ENCODE measurements at regions not wholly inside any gene's neighbourhood (a gene's known extent, or its start where the extent isn't known, plus 50 kb on each side); places are given as distances from the start of the nearest gene placed in this dataset.

- Histone ChIP-seq H3K27me3 (ENCODE audit: control insufficient read depth in 3 of 3, insufficient read depth in 3 of 3, low read length in 3 of 3) (peaks cover 32 to 54% (median 41%) of the 10 kb centered on the region in 3 donors), H3K27ac (ENCODE audit: low read depth, low read length) (no peak overlapping the region), H3K4me1 (ENCODE audit: control insufficient read depth in 3 of 3, insufficient read depth in 3 of 3, low read length in 3 of 3) (peaks cover 3 to 19% (median 12%) of the 10 kb centered on the region in 3 donors), H3K4me3 (ENCODE audit: low read length in 3 of 3) (no peak overlapping the region), H3K9me3 (ENCODE audit: control insufficient read depth in 3 of 3, low read length in 3 of 3) (no peaks in the 10 kb centered on the region), H3K9ac (ENCODE audit: low read depth in 1 of 3, low read length in 3 of 3) (no peak overlapping the region), H3K36me3 (ENCODE audit: control insufficient read depth in 3 of 3, insufficient read depth in 3 of 3, low read length in 3 of 3) (no peaks in the 10 kb centered on the region)
These were observed 58.9 kb upstream of the LBX1 start for GRCh38 chr10:101287997-101288635.

- H3K36me3 ChIP-seq (ENCODE audit: control insufficient read depth in 3 of 3, insufficient read depth in 3 of 3, low read length in 3 of 3): no peaks in the 10 kb centered on the region
- peaks cover 3 to 21% (median 12%) of the 10 kb centered on the region in 3 donors for H3K4me1 ChIP-seq (ENCODE audit: control insufficient read depth in 3 of 3, insufficient read depth in 3 of 3, low read length in 3 of 3)
- no peaks in the 10 kb centered on the region for H3K9me3 ChIP-seq (ENCODE audit: control insufficient read depth in 3 of 3, low read length in 3 of 3)
- H3K27ac ChIP-seq (ENCODE audit: low read depth, low read length): peak overlapping the region; percentile 36
- peaks cover 21 to 48% (median 30%) of the 10 kb centered on the region in 3 donors for H3K27me3 ChIP-seq (ENCODE audit: control insufficient read depth in 3 of 3, insufficient read depth in 3 of 3, low read length in 3 of 3)
- no peak overlapping the region for H3K4me3 ChIP-seq (ENCODE audit: low read length in 3 of 3)
- no peak overlapping the region for H3K9ac ChIP-seq (ENCODE audit: low read depth in 1 of 3, low read length in 3 of 3)
These were observed 60.3 kb upstream of the LBX1 start for GRCh38 chr10:101289541-101289940.

- Histone ChIP-seq H3K4me3 (ENCODE audit: low read length in 3 of 3) (no peak overlapping the region), H3K9ac (ENCODE audit: low read depth in 1 of 3, low read length in 3 of 3) (no peak overlapping the region), H3K9me3 (ENCODE audit: control insufficient read depth in 3 of 3, low read length in 3 of 3) (no peaks in the 10 kb centered on the region), H3K27me3 (ENCODE audit: control insufficient read depth in 3 of 3, insufficient read depth in 3 of 3, low read length in 3 of 3) (peaks cover 15 to 44% (median 21%) of the 10 kb centered on the region in 3 donors), H3K36me3 (ENCODE audit: control insufficient read depth in 3 of 3, insufficient read depth in 3 of 3, low read length in 3 of 3) (no peaks in the 10 kb centered on the region), H3K27ac (ENCODE audit: low read depth, low read length) (no peak overlapping the region), H3K4me1 (ENCODE audit: control insufficient read depth in 3 of 3, insufficient read depth in 3 of 3, low read length in 3 of 3) (peaks cover 3 to 21% (median 12%) of the 10 kb centered on the region in 3 donors)
These were observed 61.2 kb upstream of the LBX1 start for GRCh38 chr10:101290431-101290830.

- Histone ChIP-seq H3K27ac (ENCODE audit: low read depth, low read length) (peak overlapping the region; percentile 92), H3K9ac (ENCODE audit: low read depth in 1 of 3, low read length in 3 of 3) (peak overlapping the region in 2 of 3 donors; percentile 71 to 85), H3K36me3 (ENCODE audit: control insufficient read depth in 3 of 3, insufficient read depth in 3 of 3, low read length in 3 of 3) (no peaks in the 10 kb centered on the region), H3K9me3 (ENCODE audit: control insufficient read depth in 3 of 3, low read length in 3 of 3) (no peaks in the 10 kb centered on the region), H3K4me1 (ENCODE audit: control insufficient read depth in 3 of 3, insufficient read depth in 3 of 3, low read length in 3 of 3) (peaks cover 3 to 21% (median 12%) of the 10 kb centered on the region in 3 donors), H3K27me3 (ENCODE audit: control insufficient read depth in 3 of 3, insufficient read depth in 3 of 3, low read length in 3 of 3) (peaks cover 15 to 43% (median 19%) of the 10 kb centered on the region in 3 donors), H3K4me3 (ENCODE audit: low read length in 3 of 3) (peak overlapping the region in 2 of 3 donors; percentile 70 to 77)
These were observed 61.6 kb upstream of the LBX1 start for GRCh38 chr10:101290881-101291280.

GRCh38 chr10:101291331-101292193, 62.3 kb upstream of the LBX1 start:
- Histone ChIP-seq H3K4me1 (ENCODE audit: control insufficient read depth in 3 of 3, insufficient read depth in 3 of 3, low read length in 3 of 3) (peaks cover 3 to 21% (median 12%) of the 10 kb centered on the region in 3 donors), H3K36me3 (ENCODE audit: control insufficient read depth in 3 of 3, insufficient read depth in 3 of 3, low read length in 3 of 3) (no peaks in the 10 kb centered on the region), H3K27me3 (ENCODE audit: control insufficient read depth in 3 of 3, insufficient read depth in 3 of 3, low read length in 3 of 3) (peaks cover 14 to 39% (median 15%) of the 10 kb centered on the region in 3 donors), H3K4me3 (ENCODE audit: low read length in 3 of 3) (peak overlapping the region; percentile 59 to 77 (median 70)), H3K27ac (ENCODE audit: low read depth, low read length) (peak overlapping the region; percentile 92), H3K9me3 (ENCODE audit: control insufficient read depth in 3 of 3, low read length in 3 of 3) (no peaks in the 10 kb centered on the region), H3K9ac (ENCODE audit: low read depth in 1 of 3, low read length in 3 of 3) (peak overlapping the region; percentile 65 to 85 (median 71))

- Histone ChIP-seq H3K9ac (ENCODE audit: low read depth in 1 of 3, low read length in 3 of 3) (peak overlapping the region; percentile 71 to 85 (median 83)), H3K4me3 (ENCODE audit: low read length in 3 of 3) (peak overlapping the region; percentile 60 to 77 (median 70)), H3K9me3 (ENCODE audit: control insufficient read depth in 3 of 3, low read length in 3 of 3) (no peaks in the 10 kb centered on the region), H3K36me3 (ENCODE audit: control insufficient read depth in 3 of 3, insufficient read depth in 3 of 3, low read length in 3 of 3) (no peaks in the 10 kb centered on the region), H3K27ac (ENCODE audit: low read depth, low read length) (peak overlapping the region; percentile 92), H3K4me1 (ENCODE audit: control insufficient read depth in 3 of 3, insufficient read depth in 3 of 3, low read length in 3 of 3) (peaks cover 9 to 29% (median 20%) of the 10 kb centered on the region in 3 donors), H3K27me3 (ENCODE audit: control insufficient read depth in 3 of 3, insufficient read depth in 3 of 3, low read length in 3 of 3) (peaks cover 10 to 36% (median 12%) of the 10 kb centered on the region in 3 donors)
These were observed 61.6 kb upstream of the BTRC start for GRCh38 chr10:101292194-101293006.

- Histone ChIP-seq H3K4me3 (ENCODE audit: low read length in 3 of 3) (peak overlapping the region; percentile 60 to 77 (median 70)), H3K36me3 (ENCODE audit: control insufficient read depth in 3 of 3, insufficient read depth in 3 of 3, low read length in 3 of 3) (no peaks in the 10 kb centered on the region), H3K4me1 (ENCODE audit: control insufficient read depth in 3 of 3, insufficient read depth in 3 of 3, low read length in 3 of 3) (peaks cover 16 to 37% (median 27%) of the 10 kb centered on the region in 3 donors), H3K27me3 (ENCODE audit: control insufficient read depth in 3 of 3, insufficient read depth in 3 of 3, low read length in 3 of 3) (peaks cover 8 to 37% (median 10%) of the 10 kb centered on the region in 3 donors), H3K9me3 (ENCODE audit: control insufficient read depth in 3 of 3, low read length in 3 of 3) (no peaks in the 10 kb centered on the region), H3K27ac (ENCODE audit: low read depth, low read length) (peak overlapping the region; percentile 92), H3K9ac (ENCODE audit: low read depth in 1 of 3, low read length in 3 of 3) (peak overlapping the region; percentile 71 to 85 (median 83))
These were observed 60.8 kb upstream of the BTRC start for GRCh38 chr10:101293007-101293723.

GRCh38 chr10:101294109-101294508, 59.9 kb upstream of the BTRC start:
- no peaks in the 10 kb centered on the region for H3K9me3 ChIP-seq (ENCODE audit: control insufficient read depth in 3 of 3, low read length in 3 of 3)
- H3K4me3 ChIP-seq (ENCODE audit: low read length in 3 of 3): no peak overlapping the region
- H3K27ac ChIP-seq (ENCODE audit: low read depth, low read length): no peak overlapping the region
- no peaks in the 10 kb centered on the region for H3K36me3 ChIP-seq (ENCODE audit: control insufficient read depth in 3 of 3, insufficient read depth in 3 of 3, low read length in 3 of 3)
- peaks cover 6 to 35% (median 8%) of the 10 kb centered on the region in 3 donors for H3K27me3 ChIP-seq (ENCODE audit: control insufficient read depth in 3 of 3, insufficient read depth in 3 of 3, low read length in 3 of 3)
- peaks cover 25 to 46% (median 36%) of the 10 kb centered on the region in 3 donors for H3K4me1 ChIP-seq (ENCODE audit: control insufficient read depth in 3 of 3, insufficient read depth in 3 of 3, low read length in 3 of 3)
- H3K9ac ChIP-seq (ENCODE audit: low read depth in 1 of 3, low read length in 3 of 3): no peak overlapping the region

- H3K9ac ChIP-seq (ENCODE audit: low read depth in 1 of 3, low read length in 3 of 3): no peak overlapping the region
- H3K27ac ChIP-seq (ENCODE audit: low read depth, low read length): no peak overlapping the region
- peaks cover 25 to 48% (median 36%) of the 10 kb centered on the region in 3 donors for H3K4me1 ChIP-seq (ENCODE audit: control insufficient read depth in 3 of 3, insufficient read depth in 3 of 3, low read length in 3 of 3)
- no peak overlapping the region for H3K4me3 ChIP-seq (ENCODE audit: low read length in 3 of 3)
- no peaks in the 10 kb centered on the region for H3K9me3 ChIP-seq (ENCODE audit: control insufficient read depth in 3 of 3, low read length in 3 of 3)
- no peaks in the 10 kb centered on the region for H3K36me3 ChIP-seq (ENCODE audit: control insufficient read depth in 3 of 3, insufficient read depth in 3 of 3, low read length in 3 of 3)
- peaks cover 4 to 31% (median 4%) of the 10 kb centered on the region in 3 donors for H3K27me3 ChIP-seq (ENCODE audit: control insufficient read depth in 3 of 3, insufficient read depth in 3 of 3, low read length in 3 of 3)
These were observed 58.7 kb upstream of the BTRC start for GRCh38 chr10:101295261-101295660.

Measured in skeletal muscle tissue (tissue), 3 donors.